SK-N-SH treated with all-trans-retinoic acid at 6 μM for 48 hours (cell line): ENCODE measurements at regions not wholly inside any gene's neighbourhood (a gene's known extent, or its start where the extent isn't known, plus 50 kb on each side); places are given as distances from the start of the nearest gene placed in this dataset.
"Not testable (repeated sequence)": the region's sequence is repeated elsewhere in the genome, so short reads cannot be mapped to it uniquely, and the experiment has no call there.

Experiments used
- TCF4 ChIP-seq: fragments of 250-450 bp; sonication (Bioruptor Pico); IDR thresholded peaks from 2 replicates; pipeline ENCODE4 v1.8.0; 2021; ENCODE audit warnings: mild to moderate bottlenecking, moderate library complexity, borderline replicate concordance
- ZFP3 ChIP-seq: fragments of 250-450 bp; sonication (Bioruptor Pico); IDR thresholded peaks from 2 replicates; pipeline ENCODE4 v1.5.0; 2020; ENCODE audit warnings: mild to moderate bottlenecking, moderate library complexity
- TF ChIP-seq, protein P1 (sequence below): fragments of 250-450 bp; sonication (Bioruptor Pico); IDR thresholded peaks from 2 replicates; pipeline ENCODE4 v1.5.1; 2020; ENCODE audit warnings: low read depth, mild to moderate bottlenecking, moderate library complexity
- TF ChIP-seq, protein P2 (sequence below): fragments of 250-450 bp; sonication (Bioruptor Pico); IDR thresholded peaks from 2 replicates; pipeline ENCODE4 v1.8.0; 2020; ENCODE audit warnings: mild to moderate bottlenecking, moderate library complexity, borderline replicate concordance

DNA sequence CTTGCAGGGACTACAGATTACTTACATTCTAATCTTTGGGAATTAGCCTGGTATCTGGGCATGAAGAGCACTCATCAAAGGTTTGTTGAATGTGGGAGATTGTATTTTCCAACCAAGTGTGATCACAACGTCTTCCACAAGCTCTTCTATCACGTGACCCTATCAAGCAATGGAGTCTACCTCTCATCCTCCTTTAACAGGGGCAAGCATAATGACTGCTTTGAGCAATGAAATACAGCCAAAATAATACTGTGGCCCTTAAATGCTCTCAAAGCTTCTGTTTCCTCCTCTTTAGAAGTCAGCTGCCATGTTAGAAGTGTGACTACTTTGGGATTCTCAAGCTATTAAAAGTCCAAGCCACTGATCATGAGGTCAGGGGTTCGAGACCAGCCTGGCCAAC is 794.2 kb upstream of the TPTE start:
- TF ChIP-seq TCF4; ZFP3 (CRISPR knock-in tag): not testable (repeated sequence)
- TF ChIP-seq, protein P1, sequence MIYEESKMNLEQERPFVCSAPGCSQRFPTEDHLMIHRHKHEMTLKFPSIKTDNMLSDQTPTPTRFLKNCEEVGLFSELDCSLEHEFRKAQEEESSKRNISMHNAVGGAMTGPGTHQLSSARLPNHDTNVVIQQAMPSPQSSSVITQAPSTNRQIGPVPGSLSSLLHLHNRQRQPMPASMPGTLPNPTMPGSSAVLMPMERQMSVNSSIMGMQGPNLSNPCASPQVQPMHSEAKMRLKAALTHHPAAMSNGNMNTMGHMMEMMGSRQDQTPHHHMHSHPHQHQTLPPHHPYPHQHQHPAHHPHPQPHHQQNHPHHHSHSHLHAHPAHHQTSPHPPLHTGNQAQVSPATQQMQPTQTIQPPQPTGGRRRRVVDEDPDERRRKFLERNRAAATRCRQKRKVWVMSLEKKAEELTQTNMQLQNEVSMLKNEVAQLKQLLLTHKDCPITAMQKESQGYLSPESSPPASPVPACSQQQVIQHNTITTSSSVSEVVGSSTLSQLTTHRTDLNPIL (CRISPR knock-in tag): not testable (repeated sequence)
- TF ChIP-seq, protein P2, sequence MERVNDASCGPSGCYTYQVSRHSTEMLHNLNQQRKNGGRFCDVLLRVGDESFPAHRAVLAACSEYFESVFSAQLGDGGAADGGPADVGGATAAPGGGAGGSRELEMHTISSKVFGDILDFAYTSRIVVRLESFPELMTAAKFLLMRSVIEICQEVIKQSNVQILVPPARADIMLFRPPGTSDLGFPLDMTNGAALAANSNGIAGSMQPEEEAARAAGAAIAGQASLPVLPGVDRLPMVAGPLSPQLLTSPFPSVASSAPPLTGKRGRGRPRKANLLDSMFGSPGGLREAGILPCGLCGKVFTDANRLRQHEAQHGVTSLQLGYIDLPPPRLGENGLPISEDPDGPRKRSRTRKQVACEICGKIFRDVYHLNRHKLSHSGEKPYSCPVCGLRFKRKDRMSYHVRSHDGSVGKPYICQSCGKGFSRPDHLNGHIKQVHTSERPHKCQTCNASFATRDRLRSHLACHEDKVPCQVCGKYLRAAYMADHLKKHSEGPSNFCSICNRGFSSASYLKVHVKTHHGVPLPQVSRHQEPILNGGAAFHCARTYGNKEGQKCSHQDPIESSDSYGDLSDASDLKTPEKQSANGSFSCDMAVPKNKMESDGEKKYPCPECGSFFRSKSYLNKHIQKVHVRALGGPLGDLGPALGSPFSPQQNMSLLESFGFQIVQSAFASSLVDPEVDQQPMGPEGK: not testable (repeated sequence)
